Stimulated activated CD4-positive, alpha-beta T cell treated with anti-CD3 and anti-CD28 coated beads, Interleukin-1b, Interleukin-23, amount 100 ng/mL, for 48 hours (primary cell): ENCODE measurements at regions not wholly inside any gene's neighbourhood (a gene's known extent, or its start where the extent isn't known, plus 50 kb on each side); places are given as distances from the start of the nearest gene placed in this dataset.
"Not testable (repeated sequence)": the region's sequence is repeated elsewhere in the genome, so short reads cannot be mapped to it uniquely, and the experiment has no call there.

ENCODE experiments used
- DNase-seq: peaks from one replicate; pipeline ENCODE4 v3.0.0-alpha.2; 2020

DNA sequence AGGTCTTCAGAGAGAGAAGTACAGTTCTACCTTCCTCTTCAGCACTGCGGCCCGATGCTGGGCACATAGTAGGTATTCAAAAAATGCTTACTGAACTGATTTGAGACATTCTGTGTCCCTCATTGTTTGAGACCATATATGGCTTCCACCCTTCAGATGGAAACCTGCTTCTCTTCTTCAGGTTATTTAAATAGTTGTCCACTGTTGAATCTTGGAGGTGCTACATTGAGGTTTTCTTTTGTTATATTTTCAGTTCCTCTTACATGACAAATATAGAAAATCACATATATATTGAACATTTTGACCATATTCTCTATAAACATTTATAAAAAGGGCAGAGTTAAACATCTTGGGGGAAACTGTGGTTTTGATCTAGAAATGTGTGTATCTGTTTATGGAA lies 200.2 kb upstream of the LRRC3B start:
- no peak for DNase-seq

DNA sequence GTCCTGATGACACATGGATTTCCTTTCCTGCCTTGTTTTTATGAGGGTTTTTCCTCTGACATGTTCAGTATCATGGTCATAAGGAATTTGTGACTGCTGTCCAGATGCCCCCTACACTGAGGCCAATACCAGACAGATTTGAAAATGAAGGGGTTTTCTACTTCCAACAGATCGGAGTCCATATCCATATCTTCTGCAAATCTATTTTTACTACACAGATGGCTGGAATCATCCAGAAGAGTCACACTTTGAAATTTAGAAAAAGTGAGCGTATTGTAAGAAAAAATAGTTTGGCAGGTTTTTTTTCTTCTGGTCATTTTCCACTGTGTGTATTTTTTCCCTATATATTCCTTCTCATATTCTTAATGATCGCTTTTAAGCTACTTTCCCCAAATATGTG lies 197.5 kb upstream of the LRRC3B start:
- no peak for DNase-seq

DNA sequence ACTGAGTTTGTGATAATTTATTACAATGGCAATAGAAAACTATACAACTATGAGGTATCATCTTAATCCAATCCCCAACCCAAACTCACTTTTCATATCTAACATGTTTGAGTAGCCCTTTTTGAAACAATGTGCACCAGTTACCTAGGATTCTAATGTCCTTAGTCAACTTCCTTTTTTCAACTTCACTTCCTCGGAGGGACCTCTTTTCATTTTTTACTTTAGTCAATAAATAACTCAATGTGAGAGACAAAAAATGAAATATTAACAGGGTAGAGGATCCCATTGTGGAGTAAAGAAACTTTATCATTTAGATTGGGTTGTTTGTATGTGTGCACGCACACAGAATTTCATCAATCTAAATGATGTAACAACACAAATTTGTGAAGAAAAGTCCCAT lies 193.6 kb upstream of the LRRC3B start:
- DNase-seq: no peak

DNA sequence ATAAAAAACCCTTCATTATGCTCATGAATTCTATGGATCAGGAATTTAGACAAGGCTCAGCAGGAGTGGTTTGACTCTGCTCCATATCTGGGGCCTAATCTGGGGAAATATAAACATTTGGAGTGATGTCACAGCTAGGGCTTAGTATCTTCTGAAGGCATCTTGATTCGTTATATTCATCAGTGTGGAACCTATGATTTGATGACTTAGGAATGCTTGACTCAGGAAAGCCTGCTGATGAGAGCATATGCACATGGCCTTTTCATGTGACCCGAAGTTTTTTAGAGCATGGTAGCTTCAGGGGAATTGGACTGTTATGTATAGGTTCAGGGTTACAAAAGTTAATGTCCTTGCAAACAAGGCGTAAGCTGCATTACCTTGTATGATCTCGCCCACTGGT lies 184.9 kb upstream of the LRRC3B start:
- no peak for DNase-seq

DNA sequence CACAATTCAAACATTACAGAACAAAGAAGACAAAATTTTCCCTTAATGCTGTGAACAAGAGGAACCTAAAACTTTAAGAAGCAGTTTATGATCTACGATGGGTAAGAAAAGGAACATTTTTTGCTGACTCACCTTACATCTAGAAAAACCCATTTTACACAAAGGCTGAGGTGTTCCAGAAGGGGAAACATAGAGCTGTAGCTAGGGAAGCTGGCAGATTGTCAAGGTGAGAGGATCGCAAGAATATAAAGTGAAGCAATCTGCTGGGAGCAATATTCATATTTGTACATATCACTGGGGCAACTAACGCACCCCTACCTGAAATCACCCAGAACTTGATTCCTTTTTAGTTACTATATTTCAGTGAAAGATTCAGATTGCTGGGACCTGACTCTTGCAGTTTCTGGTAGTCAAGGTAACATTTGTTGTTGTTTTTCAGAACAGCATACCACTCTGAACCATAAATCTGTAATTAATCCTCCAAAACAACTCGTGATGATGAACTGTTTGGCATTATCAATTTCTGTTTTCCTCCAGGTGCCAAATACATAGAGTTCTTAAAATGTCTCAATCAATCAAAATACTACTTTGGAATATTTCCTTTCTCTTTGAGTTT lies 184.1 kb upstream of the LRRC3B start:
- no peak for DNase-seq

DNA sequence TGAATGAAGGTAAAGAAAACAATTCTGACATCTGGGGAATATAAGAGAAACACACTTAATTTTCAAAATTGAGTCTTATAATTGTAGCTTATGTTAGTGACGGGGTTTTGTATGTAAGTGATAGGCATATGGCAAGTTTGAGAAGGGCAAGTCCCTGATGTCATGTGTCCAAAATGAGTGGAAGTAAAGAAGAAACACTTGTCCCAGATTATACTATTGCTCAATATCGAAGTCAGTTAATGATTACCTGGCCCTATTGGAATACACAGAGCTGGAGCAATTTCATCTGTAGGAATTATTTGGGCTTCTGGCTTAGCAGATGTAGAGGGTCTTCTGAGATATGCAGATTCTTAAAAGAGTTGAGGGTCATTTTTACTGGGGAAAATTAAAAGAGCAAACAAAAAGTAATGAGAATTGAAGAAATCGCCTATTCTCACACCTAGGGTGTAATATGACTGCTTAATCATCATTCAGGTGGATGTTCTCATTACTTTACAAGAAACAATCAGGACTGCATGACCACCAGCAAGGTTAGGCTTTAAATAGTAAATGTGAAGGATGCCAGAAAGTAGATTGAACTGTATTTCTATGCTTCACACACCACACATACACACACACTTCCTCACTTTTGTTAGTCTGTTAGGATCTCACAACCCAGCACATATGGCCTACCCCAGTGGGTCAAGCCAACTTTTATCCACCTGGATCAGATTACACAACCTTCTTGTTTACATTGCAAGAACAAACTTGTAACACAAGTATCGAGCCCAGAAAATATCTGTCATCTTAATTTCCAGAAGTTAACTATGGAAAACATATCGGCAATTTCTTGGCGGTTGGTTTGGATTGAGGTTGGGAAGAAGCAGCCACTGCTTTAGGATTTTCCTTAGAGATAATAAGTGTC lies 183.3 kb upstream of the LRRC3B start:
- no peak for DNase-seq

DNA sequence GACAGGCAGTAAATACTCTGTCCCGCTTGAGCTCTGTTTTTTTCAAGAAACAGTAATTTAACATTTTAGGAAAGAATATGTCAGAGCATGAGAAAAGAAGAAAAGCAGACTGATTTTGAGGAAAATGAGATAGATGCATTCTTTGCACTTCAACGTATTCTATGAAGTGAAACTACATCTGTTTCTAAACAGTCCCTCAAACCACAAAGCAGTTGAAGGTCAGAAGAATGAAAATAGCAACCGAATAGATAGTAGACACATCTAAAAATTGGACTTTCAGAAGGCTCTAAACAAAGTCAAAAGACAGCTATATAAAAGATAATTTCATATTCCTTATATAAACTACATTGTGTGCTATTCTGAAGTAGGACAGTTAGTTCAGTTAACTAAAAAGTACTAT lies 172.6 kb upstream of the LRRC3B start:
- no peak for DNase-seq

DNA sequence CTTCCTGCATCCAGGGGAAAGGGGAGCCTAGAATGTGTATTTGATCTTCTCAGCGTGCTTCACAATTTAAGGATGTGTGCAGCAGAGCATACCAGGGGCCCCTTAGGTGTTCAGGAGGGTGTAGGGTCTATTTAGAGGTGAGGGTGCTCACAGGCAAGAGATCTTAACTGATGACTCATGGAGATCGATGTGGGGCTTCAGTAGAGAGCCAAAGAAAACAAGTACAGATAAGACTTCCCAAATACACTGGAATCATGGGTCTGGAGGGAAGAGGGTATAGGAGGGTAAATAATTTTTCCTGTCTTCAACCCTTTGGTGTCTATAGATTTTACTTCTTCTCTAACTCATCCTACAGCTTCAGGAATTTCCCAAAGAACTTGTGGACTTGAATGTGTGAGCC lies 170.2 kb upstream of the LRRC3B start:
- DNase-seq: no peak

DNA sequence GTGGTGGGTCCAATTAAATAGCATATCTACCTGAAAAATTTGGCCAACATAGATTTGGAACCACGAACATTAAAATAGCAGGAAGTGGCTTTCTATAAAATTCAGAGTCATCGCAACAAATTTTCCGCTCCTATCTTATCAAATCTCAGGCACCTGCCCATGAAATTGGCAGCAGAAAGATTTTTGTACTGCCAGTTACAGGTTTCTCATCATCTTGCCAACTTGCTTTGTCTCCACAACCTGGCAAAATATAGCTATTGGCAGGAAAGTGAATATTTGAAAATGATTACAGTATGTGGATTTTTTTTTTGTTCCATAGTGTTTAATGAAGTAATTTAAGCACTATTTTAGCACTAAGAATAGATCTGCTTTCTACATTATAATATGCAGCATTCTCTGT lies 161.6 kb upstream of the LRRC3B start:
- no peak for DNase-seq

DNA sequence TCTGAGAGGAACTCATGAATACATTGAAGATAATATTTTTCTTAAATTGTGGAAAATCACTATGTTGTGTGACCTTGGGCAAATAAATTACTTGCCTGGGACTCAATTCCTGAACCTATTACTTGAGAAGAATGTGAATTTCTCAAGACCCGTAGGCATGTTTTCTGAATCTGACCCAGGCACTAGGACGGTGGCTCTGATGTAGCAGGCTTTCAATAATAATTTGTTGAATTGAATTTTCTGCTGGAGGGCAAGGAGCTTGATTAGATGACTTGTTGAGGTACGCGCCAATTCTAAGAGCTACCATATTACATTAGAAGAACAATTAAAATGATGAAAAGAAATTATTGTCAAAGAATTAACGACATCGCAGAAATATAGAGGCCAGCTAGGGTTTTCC lies 150.2 kb upstream of the LRRC3B start:
- DNase-seq: no peak

DNA sequence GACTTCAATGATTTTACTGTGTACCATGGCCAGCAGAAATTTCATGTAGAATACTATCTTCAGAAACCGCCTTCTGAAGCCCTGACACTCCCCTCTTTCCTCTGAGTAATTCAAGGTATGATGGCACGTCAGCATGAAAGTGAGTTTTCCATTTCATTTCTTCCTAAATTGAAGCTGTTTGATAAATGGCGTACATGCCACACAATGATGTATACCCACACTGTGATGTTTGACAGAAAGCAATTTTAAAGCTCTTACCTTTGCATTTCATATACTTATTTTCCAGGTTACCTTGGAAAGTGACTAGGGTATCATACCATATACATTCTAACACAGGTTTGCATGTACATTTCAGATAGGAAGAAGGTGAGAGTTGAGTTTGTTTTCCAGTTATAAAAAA lies 147.9 kb upstream of the LRRC3B start:
- DNase-seq: no peak

DNA sequence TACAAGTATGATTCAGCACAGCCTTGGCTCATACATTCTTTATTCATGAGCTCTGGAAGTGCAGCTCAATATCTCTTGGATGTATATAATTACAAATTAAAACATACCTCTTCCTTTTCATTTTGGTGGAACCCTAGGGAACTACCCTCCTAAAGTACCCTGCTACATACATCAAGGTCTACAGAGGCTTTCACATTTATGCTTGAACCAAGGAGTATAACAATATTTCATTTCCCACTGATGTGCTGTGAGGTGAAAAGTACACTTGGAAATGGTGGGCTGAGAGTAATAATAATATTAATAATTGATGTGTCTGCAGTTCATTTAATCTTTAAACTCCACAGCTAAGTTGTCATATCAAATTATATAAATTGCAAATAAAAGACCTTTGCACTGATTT lies 142.2 kb upstream of the LRRC3B start:
- DNase-seq: no peak

DNA sequence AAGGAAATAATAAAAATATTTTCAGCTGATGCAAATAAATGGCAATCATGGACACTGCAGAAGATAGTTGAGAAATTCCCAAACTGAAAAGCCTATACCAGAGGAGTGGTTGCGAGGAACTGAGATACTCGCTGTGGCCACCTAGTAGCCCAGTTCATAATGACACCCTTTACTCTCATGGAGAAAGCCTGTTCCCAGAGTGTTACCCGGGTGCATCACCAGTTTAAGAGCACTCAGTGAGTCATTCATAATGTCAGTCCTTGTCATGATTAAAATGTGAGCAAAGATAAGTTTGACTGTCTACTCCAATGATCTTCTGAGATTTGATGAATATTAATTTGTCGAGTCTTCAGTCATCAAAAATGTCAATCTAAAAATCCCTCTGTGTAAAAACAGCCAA lies 138.4 kb upstream of the LRRC3B start:
- no peak for DNase-seq

DNA sequence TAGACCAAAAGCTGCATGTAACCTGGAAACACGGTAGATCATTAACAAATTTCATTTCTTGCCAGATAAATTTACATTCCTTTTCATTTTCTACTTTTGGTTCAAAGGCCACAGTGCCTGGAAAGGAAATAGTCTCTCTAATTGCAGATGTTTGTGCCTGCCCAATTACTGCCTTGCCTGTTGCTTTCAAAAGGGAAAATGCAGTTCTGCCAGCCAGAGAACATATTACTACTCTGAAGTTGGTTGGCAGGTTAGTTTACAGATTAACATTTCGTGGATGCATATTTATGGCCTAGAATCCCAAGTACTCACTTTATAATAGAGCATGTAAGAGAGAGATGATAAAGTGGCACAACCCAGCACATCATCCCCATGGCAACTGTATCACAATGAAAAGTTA lies 124.3 kb upstream of the LRRC3B start:
- no peak for DNase-seq

DNA sequence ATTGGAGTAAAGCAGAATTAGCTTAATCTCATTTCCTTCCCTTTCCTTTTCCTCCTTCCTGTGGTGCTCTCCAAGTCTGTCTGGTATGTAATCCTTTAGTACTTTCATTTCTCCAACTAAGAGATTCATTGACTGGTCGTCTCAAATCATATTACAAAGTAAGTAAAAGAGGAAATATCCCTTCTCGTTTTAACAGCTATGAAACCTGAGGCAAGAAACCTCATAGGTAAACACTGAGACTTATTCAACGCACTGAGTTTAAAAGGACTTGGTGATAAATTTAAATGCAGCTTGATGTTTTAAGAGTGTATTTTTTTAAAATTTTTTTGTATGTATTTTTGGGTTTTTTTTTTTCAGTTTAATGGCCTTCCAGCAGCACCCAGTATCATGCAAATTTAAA lies 117.2 kb upstream of the LRRC3B start:
- no peak for DNase-seq

DNA sequence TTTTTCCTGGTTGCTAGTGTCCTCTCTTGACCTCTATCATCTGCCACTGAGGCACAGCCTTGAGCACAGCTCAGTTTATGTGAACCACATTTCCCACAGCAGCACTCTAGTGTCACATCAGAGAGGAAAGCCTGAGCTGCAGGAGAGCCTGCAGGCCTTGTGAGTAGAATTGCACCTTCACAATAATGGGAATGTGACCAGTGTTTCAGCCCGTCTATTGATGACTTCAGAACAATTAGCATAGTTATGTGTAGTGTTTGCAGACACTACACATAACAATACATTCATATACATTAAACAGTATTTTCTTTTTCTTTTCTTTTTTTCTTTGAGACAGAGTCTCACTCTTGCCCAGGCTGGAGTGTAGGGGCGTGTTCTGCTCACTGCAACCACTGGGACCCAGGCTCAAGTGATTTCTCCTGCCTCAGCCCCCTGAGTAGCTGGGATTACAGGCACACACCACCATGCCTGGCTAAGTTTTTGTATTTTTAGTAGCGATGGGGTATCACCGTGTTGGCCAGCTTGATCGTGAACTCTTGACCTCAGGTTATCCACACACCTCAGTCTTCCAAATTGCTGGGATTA lies 108.0 kb upstream of the LRRC3B start:
- not testable (repeated sequence) for DNase-seq

DNA sequence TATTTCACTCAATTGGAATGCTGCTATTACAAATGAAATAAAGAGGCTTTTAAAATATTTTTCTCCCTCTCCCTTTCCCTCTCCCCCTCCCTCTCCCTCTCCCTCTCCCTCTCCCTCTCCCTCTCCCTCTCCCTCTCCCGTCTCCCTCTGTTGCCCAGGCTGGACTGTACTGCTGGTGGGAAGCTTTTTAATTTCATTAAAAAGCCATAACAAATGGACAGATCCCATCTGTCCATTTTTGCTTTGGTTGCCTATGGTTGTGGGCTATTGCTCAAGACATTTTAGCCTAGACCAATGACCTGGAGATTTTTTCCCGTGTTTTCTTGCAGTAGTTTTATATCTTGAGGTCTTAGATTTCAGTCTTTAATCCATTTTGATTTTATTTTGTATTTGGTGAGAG lies 107.2 kb upstream of the LRRC3B start:
- no peak for DNase-seq

DNA sequence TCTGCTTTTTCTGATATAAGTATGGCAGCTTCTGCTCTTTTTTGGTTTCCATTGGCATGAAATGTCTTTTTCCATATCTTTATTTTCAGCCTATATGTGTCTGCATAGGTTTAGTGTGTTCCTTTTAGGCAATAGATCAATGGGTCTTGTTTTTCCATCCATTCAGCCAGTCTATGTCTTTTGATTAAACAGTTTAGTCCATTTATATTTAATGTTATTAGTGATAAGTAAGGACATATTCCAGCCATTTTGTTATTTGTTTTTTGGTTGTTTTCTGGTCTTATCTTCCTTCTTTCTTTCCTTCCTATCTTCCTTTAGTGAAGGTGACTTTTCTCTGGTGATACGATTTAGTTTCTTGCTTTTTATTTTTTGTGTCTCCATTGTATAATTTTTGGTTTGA lies 101.3 kb upstream of the LRRC3B start:
- no peak for DNase-seq

DNA sequence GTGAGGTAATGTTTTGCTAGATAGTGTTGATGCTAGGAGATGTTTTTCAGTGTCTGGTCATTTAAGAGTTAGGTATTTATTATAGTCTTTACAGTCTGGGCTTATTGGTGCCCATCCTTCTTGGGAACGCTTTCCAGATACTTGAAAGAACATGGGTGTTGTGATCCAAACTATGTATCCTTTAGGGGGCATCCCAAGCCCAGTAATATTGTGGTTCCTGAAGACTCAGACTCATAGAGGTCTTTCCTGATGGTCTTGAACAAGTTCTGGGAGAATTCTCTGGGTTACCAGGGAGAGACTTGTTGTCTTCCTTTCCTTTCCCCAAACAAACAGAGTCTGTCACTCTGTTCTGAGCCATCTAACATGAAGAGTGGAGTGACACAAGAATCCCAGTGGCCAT lies 99.7 kb upstream of the LRRC3B start:
- no peak for DNase-seq

DNA sequence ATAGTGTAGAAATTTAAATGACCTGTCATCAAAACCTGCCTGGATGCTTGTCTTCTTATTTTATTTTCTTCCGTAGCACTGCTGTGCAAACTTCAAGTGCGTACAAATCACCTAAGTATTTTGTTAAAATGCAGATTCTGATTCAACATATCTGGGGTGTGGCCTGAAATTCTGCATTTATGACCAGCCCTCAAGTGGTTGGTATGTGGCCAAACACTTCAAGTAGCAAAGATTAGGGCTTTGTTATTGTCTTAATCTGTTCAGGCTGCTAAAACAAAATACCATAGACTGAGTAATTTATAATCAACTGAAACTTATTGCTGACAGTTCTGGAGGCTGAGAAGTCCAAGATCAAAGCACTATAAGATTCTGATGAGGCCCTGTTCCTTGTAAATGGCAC lies 97.6 kb upstream of the LRRC3B start:
- no peak for DNase-seq

DNA sequence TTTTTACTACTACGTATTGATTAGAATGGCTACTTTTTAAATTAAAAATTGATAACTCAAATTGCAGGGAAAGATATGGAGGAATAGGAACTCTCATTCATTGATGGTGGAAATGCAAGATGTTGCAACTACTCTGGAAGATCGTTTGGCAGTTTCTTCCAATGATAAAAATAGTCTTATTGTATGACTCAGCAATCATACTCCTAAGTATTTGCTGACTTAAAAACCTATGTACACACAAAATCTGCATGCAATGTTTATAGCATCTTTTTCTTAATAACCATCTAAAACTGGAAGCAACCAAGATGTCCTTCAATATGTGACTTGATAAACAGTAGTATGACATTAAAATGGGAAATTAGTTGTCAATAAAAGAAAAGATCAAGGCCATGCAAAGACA lies 87.4 kb upstream of the LRRC3B start:
- no peak for DNase-seq

DNA sequence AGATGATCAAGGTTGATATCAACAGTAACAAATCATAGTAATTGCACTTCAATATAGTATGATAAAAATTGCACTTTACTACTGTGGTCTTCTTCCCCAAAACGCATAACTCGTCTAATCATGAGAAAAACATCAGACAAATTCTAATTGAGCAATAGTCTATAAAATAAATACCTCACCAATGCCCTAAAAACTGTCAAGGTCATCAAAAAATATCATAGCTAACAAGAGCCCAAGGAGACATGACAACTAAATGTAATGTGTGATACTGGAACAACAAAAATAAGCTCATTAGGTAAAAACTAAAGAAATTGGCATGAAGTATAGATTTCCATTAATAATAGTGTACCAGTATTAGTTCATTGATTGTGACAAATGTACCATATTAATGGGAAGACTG lies 85.6 kb upstream of the LRRC3B start:
- DNase-seq: no peak

DNA sequence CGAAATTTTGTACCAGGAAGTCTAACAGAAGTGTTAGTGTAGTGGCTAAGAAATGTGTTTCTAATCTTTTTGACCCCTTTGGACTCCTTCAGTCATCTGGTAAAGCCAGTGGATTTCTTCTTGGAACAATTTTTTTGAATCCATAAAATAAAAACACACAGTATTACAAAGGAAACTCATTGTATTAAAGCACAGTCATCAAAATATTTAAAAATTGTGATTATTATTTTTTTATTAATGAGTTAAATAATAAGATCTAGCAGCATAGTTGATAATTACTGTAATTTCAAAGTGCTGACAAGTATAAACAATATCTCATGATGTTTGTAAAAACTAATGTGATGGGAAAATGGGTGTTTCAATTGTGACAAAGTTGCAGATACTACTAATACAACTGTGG lies 72.2 kb upstream of the LRRC3B start:
- DNase-seq: no peak

DNA sequence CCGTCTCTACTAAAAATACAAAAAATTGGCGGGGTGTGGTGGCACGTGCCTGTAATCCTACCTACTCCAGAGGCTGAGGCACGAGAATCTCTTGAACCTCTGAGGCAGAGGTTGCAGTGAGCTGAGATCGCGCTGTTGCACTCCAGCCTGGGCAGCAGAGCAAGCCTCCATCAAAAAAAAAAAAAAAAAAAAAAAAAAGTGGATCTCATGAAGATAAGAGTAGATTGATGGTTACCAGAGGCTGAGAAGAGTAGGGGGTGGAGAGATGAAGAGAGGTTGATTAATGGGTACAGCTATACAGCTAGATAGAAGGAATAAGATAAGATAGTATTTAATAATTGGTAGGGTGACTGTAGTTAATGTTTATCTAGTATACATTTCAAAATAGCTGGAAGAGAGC lies 65.9 kb upstream of the LRRC3B start:
- no peak for DNase-seq

DNA sequence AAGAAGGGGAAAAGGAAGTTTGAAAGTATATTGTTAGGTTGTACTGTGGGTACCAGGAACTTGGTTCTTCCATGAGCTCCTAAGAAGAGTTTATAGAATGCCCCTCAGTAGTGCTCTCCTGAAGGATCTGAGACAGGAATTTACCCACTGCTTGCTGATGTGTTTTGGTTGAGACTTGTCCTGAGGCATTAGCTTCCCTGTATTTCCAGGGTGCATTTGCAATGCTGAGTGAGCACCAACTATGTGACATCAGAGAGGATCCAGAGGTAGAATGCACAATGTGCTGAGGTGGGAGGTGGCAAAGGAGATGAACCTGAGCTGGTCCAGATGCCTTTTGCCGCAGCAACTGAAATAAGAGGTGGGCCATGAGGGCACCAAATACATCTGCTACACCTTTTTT lies 64.3 kb upstream of the LRRC3B start:
- DNase-seq: no peak
